ENCODE measurements at regions not wholly inside any gene's neighbourhood (a gene's known extent, or its start where the extent isn't known, plus 50 kb on each side); places are given as distances from the start of the nearest gene placed in this dataset.
"Not testable (repeated sequence)": the region's sequence is repeated elsewhere in the genome, so short reads cannot be mapped to it uniquely, and the experiment has no call there.

- not testable (repeated sequence) for DNase-seq (ENCODE audit: low read depth, low spot score)
Measured at GRCh38 chr2:67331419-67332086, 65.6 kb upstream of the ETAA1 start.

GRCh38 chr2:67337903-67338302 lies 59.2 kb upstream of the ETAA1 start:
- DNase-seq (ENCODE audit: low read depth, low spot score): no peak

- DNase-seq (ENCODE audit: low read depth, low spot score): no peak
Measured at GRCh38 chr2:67338601-67339233, 58.4 kb upstream of the ETAA1 start.

GRCh38 chr2:67339234-67339885 lies 57.8 kb upstream of the ETAA1 start:
- no peak for DNase-seq (ENCODE audit: low read depth, low spot score)

GRCh38 chr2:67340133-67341011 lies 56.8 kb upstream of the ETAA1 start:
- no peak for DNase-seq (ENCODE audit: low read depth, low spot score)

GRCh38 chr2:67341012-67341318 lies 56.2 kb upstream of the ETAA1 start:
- DNase-seq (ENCODE audit: low read depth, low spot score): no peak

- DNase-seq (ENCODE audit: low read depth, low spot score): no peak
Measured at GRCh38 chr2:67341336-67341735, 55.8 kb upstream of the ETAA1 start.

- DNase-seq (ENCODE audit: low read depth, low spot score): no peak
Measured at GRCh38 chr2:67342394-67342793, 54.7 kb upstream of the ETAA1 start.

- no peak for DNase-seq (ENCODE audit: low read depth, low spot score)
Measured at GRCh38 chr2:67346718-67347407, 50.3 kb upstream of the ETAA1 start.

Data from smooth muscle cell of the brain vasculature (primary cell).